SK-N-MC (cell line): ENCODE measurements at regions not wholly inside any gene's neighbourhood (a gene's known extent, or its start where the extent isn't known, plus 50 kb on each side); places are given as distances from the start of the nearest gene placed in this dataset.

Experiments
- DNase-seq: peaks from one replicate; pipeline ENCODE4 v3.0.0-alpha.2; 2011; ENCODE audit warnings: low read depth, low spot score
- H3K27ac ChIP-seq: fragments of 200-600 bp; sonication (generic); 2 replicates; pipeline ENCODE4 v1.5.1; 2016; ENCODE audit warnings: mixed run types
- H3K36me3 ChIP-seq: fragments of 200-600 bp; sonication (generic); 2 replicates; pipeline ENCODE4 v1.6.1; 2017; ENCODE audit warnings: antibody characterized with exemption, low read length, mixed read lengths; ENCODE audit not compliant: insufficient read depth
- H3K4me3 ChIP-seq: fragments of 200-600 bp; sonication (generic); 2 replicates; pipeline ENCODE4 v1.5.1; 2016
- H3K9ac ChIP-seq: fragments of 200-600 bp; sonication (generic); 2 replicates; pipeline ENCODE4 v1.8.0; 2017; ENCODE audit warnings: mixed run types, mixed read lengths; ENCODE audit not compliant: insufficient read length
- H3K9me3 ChIP-seq: fragments of 200-600 bp; sonication (generic); 2 replicates; pipeline ENCODE4 v1.6.1; 2017; ENCODE audit warnings: low read depth, mild to moderate bottlenecking, antibody characterized with exemption, low read length, moderate library complexity, mixed read lengths
- EZH2 ChIP-seq: fragments of 200-600 bp; sonication (generic); IDR thresholded peaks from one replicate; pipeline ENCODE4 v1.6.1; 2017; ENCODE audit warnings: antibody characterized with exemption
- FOXP2 ChIP-seq: optimal IDR thresholded peaks from 2 replicates; pipeline ENCODE3; 2011; ENCODE audit warnings: mild to moderate bottlenecking, moderate library complexity; ENCODE audit not compliant: insufficient read depth; ENCODE audit errors: extremely low read length, control extremely low read depth
- POLR2AphosphoS5 ChIP-seq: IDR thresholded peaks from 2 replicates; pipeline ENCODE4 v1.6.1; 2012; ENCODE audit warnings: mild to moderate bottlenecking, low read depth, low read length, borderline replicate concordance

DNA sequence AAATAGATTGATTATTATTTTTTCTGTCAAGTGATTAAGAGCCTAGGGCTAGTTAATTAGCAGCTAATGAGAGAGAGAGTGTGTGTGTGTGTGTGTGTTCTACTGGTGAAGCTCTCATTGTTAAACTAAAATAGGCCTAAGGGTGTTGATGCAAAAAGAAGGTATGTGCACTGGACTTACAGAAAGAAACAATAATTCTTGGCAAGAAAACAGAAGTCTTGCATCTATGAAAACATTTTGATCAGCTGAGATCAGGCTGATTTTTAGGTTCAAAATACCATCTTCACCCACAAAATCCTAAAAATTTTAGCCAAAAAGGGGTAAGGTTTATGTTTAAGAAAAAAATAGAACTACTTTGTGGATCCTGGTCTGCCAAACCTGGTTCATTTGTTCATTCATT is 106.5 kb downstream of the POSTN start:
- TF ChIP-seq EZH2 (no peak), POLR2AphosphoS5 (no peak), FOXP2 (no peak)
- Histone ChIP-seq H3K9ac (no peak overlapping the region), H3K27ac (no peak overlapping the region), H3K36me3 (no peaks in the 10 kb centered on the region), H3K4me3 (no peak overlapping the region), H3K9me3 (no peaks in the 10 kb centered on the region)
- no peak for DNase-seq

DNA sequence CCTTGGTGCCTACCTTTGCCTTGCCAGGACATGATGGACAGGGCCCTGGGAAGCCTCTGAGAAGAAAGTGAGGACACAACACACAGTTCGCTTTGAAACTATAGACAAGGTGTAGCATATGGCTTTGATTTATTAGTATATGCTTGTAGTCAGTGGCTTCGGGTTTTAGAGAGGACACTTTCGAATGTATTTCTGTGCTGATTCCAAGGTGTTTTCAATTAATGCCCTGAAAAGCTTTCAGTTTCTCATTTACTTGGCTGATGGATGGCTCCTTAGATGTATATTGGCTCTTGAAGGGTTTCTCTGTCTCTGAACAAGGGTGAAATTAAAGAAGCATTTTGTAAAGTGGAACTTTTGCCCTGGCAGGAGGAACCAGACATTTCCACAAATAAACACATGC is 106.9 kb downstream of the POSTN start:
- TF ChIP-seq FOXP2 (no peak), POLR2AphosphoS5 (no peak), EZH2 (no peak)
- no peak for DNase-seq
- Histone ChIP-seq H3K36me3 (no peaks in the 10 kb centered on the region), H3K4me3 (no peak overlapping the region), H3K27ac (no peak overlapping the region), H3K9ac (no peak overlapping the region), H3K9me3 (no peaks in the 10 kb centered on the region)

DNA sequence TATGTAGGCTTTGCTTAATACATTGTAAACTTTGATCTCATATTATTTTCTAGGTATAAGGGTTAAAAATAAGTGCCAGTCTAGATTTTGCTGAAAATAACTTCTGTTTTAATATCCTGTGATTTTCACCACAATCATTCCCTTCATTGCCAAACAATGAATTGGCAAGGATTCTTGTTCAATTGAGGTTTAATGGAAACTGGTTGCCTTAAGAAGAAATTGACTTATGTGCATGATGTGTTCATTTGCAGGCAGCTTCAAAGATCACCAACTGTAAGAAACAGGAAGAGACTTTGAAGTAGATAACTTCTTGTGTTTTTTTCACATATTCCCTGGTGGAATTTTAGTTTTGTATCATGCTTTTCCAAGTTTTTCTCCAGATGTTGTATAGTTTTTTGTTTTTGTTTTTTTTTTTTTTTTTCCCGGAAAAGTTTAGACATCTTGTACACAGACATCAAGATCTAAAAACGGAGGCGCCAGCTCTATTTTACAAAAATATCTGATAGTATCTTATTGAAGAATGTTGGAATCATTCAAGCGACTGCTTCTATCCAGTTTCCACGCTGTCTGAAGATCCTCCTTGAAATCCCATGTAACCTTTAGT is 108.3 kb downstream of the POSTN start:
- TF ChIP-seq POLR2AphosphoS5, result no peak
- Histone ChIP-seq H3K9ac (no peak overlapping the region), H3K9me3 (no peaks in the 10 kb centered on the region), H3K4me3 (no peak overlapping the region), H3K27ac (no peak overlapping the region), H3K36me3 (no peaks in the 10 kb centered on the region)
- no peak for DNase-seq

DNA sequence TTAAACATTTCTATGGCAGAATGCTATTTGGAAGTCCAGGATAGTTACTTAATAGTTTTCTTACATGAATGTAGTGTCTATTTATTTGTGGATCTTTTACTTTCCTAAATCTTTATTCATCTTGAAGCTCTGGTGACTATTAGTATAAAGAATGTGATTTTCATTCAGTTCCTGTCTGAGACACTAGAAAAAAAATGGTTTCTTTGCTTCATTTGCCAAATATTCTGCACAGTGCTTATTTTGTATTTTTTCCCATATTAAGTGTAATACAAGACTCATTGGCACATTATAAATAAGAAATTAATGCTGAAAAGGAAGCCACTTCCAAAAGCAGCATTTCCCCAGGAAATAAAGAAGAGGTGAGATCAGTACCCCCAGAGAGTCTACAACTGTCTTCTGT is 109.8 kb downstream of the POSTN start:
- no peak for DNase-seq
- TF ChIP-seq EZH2 (no peak), FOXP2 (no peak), POLR2AphosphoS5 (no peak)
- Histone ChIP-seq H3K27ac (no peak overlapping the region), H3K9ac (no peak overlapping the region), H3K4me3 (no peak overlapping the region), H3K36me3 (no peaks in the 10 kb centered on the region), H3K9me3 (no peaks in the 10 kb centered on the region)

DNA sequence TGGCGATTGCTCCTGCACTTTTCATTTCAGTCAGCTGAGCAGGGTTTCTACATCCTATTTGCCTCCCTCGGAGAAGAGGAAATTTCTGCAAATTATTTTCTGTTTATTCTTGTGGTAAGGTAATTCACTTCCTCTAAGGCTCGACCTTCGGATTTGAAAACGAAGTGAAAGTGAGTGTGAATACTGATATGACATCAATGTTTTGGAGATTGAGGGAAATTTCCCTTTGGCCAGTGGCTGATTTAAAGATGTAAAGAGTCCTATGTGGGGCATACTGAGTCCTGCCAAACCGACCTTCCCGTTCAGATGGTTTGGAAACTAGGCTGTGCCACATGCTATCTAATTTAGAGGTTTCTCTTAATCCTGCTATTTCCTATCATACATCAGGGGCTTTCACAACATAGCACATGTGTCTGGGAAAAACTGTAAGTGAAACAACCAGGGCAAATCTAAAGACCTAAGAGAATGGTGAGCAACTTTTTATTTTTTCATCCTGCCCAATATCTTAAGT is 112.3 kb downstream of the POSTN start:
- H3K36me3 ChIP-seq, result no peaks in the 10 kb centered on the region
- TF ChIP-seq EZH2, result no peak
- TF ChIP-seq FOXP2, result no peak
- TF ChIP-seq POLR2AphosphoS5, result no peak
- H3K4me3 ChIP-seq, result no peak overlapping the region

DNA sequence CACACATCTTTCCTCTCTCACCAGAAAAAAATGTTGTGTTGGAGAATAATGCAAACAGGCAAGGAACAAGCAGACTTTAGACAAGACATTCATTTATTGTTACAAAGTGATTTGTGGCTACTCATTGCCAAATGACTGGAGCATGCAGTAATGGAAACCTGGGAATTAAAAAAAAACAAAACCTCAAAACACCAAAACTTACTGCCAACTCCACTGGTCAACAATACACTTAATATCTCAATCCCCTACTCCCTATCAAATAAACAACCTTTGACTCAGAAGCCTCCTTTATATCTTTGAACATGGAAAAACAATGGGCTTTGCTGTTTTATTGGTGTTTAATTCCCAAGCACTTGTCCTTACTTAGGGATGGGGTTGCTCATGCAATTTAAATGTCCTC is 112.8 kb downstream of the POSTN start:
- Histone ChIP-seq H3K9me3 (no peaks in the 10 kb centered on the region), H3K4me3 (no peak overlapping the region), H3K9ac (no peak overlapping the region), H3K36me3 (no peaks in the 10 kb centered on the region), H3K27ac (no peak overlapping the region)
- TF ChIP-seq EZH2, result no peak
- no peak for TF ChIP-seq POLR2AphosphoS5
- TF ChIP-seq FOXP2, result no peak
- no peak for DNase-seq

More for the DNA sequence above, 112.3 kb downstream of the POSTN start:
- H3K27ac ChIP-seq, result no peak overlapping the region
- no peaks in the 10 kb centered on the region for H3K9me3 ChIP-seq
- H3K9ac ChIP-seq, result no peak overlapping the region
- DNase-seq, result no peak

DNA sequence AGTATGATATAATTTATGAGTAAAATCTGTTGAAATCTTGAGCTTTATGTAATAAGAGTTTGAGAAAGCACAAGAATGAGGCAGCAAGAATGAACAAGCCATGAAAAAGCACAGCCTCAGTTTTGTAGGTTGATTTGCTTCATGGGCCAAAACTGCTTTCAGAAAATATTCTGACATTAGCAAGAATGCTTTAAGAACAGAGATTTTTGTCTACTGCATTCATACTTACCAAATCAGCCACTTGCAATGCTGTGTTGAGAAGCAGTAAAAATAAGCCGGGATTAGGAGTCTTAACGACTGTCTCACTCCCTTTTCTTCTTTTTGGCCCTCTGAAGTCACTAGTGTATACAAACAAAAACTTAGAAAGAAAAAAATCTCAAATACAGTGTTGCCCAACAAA is 114.5 kb downstream of the POSTN start:
- Histone ChIP-seq H3K9ac (no peak overlapping the region), H3K4me3 (no peak overlapping the region), H3K9me3 (no peaks in the 10 kb centered on the region), H3K36me3 (no peaks in the 10 kb centered on the region), H3K27ac (no peak overlapping the region)
- TF ChIP-seq POLR2AphosphoS5, result no peak
- no peak for TF ChIP-seq FOXP2
- TF ChIP-seq EZH2, result no peak
- DNase-seq, result no peak

DNA sequence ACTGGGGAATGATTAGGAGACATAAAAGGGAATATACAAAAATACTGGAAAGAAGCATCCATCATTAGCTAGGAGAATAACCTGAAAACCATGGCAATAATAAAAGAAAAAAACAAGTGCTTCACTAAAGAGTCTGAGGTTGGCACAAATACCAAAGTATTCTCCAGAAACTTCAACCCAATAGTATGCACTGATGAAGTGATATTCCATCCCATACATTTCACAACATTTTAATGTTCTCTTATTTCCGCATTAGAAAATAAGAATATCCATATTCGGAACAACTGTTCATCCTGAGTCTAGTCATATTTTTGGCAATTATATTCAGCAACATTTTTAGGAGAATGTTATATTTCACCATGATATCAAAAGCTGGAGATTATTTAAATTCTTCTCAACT is 116.2 kb downstream of the POSTN start:
- no peak for TF ChIP-seq EZH2
- TF ChIP-seq POLR2AphosphoS5, result no peak
- no peak for TF ChIP-seq FOXP2
- no peak overlapping the region for H3K27ac ChIP-seq

DNA sequence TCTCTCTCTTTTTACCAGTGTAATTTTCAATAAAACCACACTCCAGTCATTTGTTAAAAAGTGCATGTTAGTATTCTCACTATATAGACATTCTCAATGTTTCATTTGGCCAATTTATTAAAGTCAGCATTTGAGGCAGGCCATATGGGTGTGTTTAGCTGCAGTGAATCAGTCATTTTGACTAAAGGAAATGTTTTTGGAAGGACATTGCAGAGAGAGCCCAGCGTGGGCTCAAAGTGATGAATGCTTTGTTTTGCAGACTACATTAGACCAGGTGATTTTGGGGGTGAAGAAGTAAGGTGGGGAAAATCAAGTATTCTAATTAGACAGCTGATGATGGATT is 116.7 kb downstream of the POSTN start:
- no peaks in the 10 kb centered on the region for H3K9me3 ChIP-seq
- no peak for DNase-seq
- TF ChIP-seq POLR2AphosphoS5, result no peak
- no peaks in the 10 kb centered on the region for H3K36me3 ChIP-seq
- no peak overlapping the region for H3K27ac ChIP-seq
- H3K4me3 ChIP-seq, result no peak overlapping the region
- H3K9ac ChIP-seq, result no peak overlapping the region

More for the DNA sequence above, 116.2 kb downstream of the POSTN start:
- no peak overlapping the region for H3K9ac ChIP-seq
- no peaks in the 10 kb centered on the region for H3K36me3 ChIP-seq
- no peak overlapping the region for H3K4me3 ChIP-seq
- no peaks in the 10 kb centered on the region for H3K9me3 ChIP-seq
- DNase-seq, result no peak
